ENCODE measurements at regions not wholly inside any gene's neighbourhood (a gene's known extent, or its start where the extent isn't known, plus 50 kb on each side); places are given as distances from the start of the nearest gene placed in this dataset.

- ATAC-seq (ENCODE audit: low FRiP score) (no peak), DNase-seq (ENCODE audit: low spot score) (no peak)
- TF ChIP-seq CTCF (IDR thresholded peaks at IDR 0.05) = no peak
Measured at GRCh38 chr6:142685852-142686506, 259.0 kb downstream of the HIVEP2 start.

- no peak for TF ChIP-seq CTCF (IDR thresholded peaks at IDR 0.05)
- DNase-seq (ENCODE audit: low spot score) (no peak), ATAC-seq (ENCODE audit: low FRiP score) (no peak)
Measured at GRCh38 chr6:142686507-142686887, 258.5 kb downstream of the HIVEP2 start.

- peak; percentile 51 for DNase-seq (ENCODE audit: low spot score)
- peak; percentile 82 for ATAC-seq (ENCODE audit: low FRiP score)
- peak in 2 of 3 donors; percentile 53 for TF ChIP-seq CTCF (IDR thresholded peaks at IDR 0.05)
Measured at GRCh38 chr6:142692942-142693341, 252.0 kb downstream of the HIVEP2 start.

- DNase-seq (ENCODE audit: low spot score) (no peak), ATAC-seq (ENCODE audit: low FRiP score) (no peak)
Measured at GRCh38 chr6:142693441-142693840, 251.5 kb downstream of the HIVEP2 start.

GRCh38 chr6:142694054-142694453 lies 250.9 kb downstream of the HIVEP2 start:
- TF ChIP-seq CTCF (IDR thresholded peaks at IDR 0.05) = no peak
- DNase-seq (ENCODE audit: low spot score) (no peak), ATAC-seq (ENCODE audit: low FRiP score) (no peak)

More at GRCh38 chr6:142693441-142693840, 251.5 kb downstream of the HIVEP2 start:
- TF ChIP-seq CTCF (IDR thresholded peaks at IDR 0.05) = no peak

- DNase-seq (ENCODE audit: low spot score) = no peak
- no peak for TF ChIP-seq CTCF (IDR thresholded peaks at IDR 0.05)
Measured at GRCh38 chr6:142695016-142695415, 250.0 kb downstream of the HIVEP2 start.

More at GRCh38 chr6:142695016-142695415, 250.0 kb downstream of the HIVEP2 start:
- ATAC-seq (ENCODE audit: low FRiP score) = no peak

Data from omental fat pad (tissue), 3 donors.